Cardiac fibroblast (primary cell): ENCODE measurements at regions not wholly inside any gene's neighbourhood (a gene's known extent, or its start where the extent isn't known, plus 50 kb on each side); places are given as distances from the start of the nearest gene placed in this dataset.

ENCODE experiments used
- DNase-seq, 2 donors: peaks; one replicate each; pipeline versions ENCODE4 v3.0.0 to v3.0.0-alpha.2; 2010; ENCODE audit warnings: low read depth in 2 of 2
- H3K4me3 ChIP-seq, 2 donors: replicated peaks in 1 of 2; 1 replicate in 1 of 2; 2 replicates in 1 of 2; pipeline ENCODE4 v1.5.1; 2011; ENCODE audit warnings: low read depth in 2 of 2, low read length in 2 of 2, mild to moderate bottlenecking in 2 of 2, moderate library complexity in 1 of 2
- CTCF ChIP-seq: IDR thresholded peaks from one replicate; pipeline ENCODE4 v1.5.1; 2011; ENCODE audit warnings: low read depth, mild to moderate bottlenecking, low read length, inconsistent platforms

GRCh38 chr7:15860264-15860949 lies 173.9 kb upstream of the MEOX2 start:
- DNase-seq = no peak
- H3K4me3 ChIP-seq = no peak overlapping the region
- TF ChIP-seq CTCF = no peak

GRCh38 chr7:15857026-15857425 lies 170.5 kb upstream of the MEOX2 start:
- no peak for DNase-seq
- no peak for TF ChIP-seq CTCF
- H3K4me3 ChIP-seq = no peak overlapping the region

- H3K4me3 ChIP-seq = no peak overlapping the region
- TF ChIP-seq CTCF = no peak
- no peak for DNase-seq
These were observed 169.8 kb upstream of the MEOX2 start for GRCh38 chr7:15856311-15856710.

- no peak for TF ChIP-seq CTCF
- no peak overlapping the region for H3K4me3 ChIP-seq
- no peak for DNase-seq
These were observed 169.1 kb upstream of the MEOX2 start for GRCh38 chr7:15855525-15856109.

- no peak for TF ChIP-seq CTCF
- no peak overlapping the region for H3K4me3 ChIP-seq
- DNase-seq = peak in 1 of 2 donors; percentile 18
These were observed 168.5 kb upstream of the MEOX2 start for GRCh38 chr7:15854841-15855524.

- no peak overlapping the region for H3K4me3 ChIP-seq
- peak; percentile 34 to 51 for DNase-seq
- no peak for TF ChIP-seq CTCF
These were observed 167.5 kb upstream of the MEOX2 start for GRCh38 chr7:15853832-15854470.
